ENCODE measurements at regions not wholly inside any gene's neighbourhood (a gene's known extent, or its start where the extent isn't known, plus 50 kb on each side); places are given as distances from the start of the nearest gene placed in this dataset.

GRCh38 chr5:84825606-84826005 lies 440.9 kb upstream of the EDIL3 start:
- DNase-seq: no peak
- ChIA-PET CTCF (no interaction called here), POLR2A (no interaction called here)
- Mint-ChIP-seq H3K27me3 (no peaks in the 10 kb centered on the region), H3K9me3 (peaks cover 12% of the 10 kb centered on the region), H3K4me3 (no peak overlapping the region), H3K27ac (no peak overlapping the region), H3K36me3 (no peaks in the 10 kb centered on the region), H3K4me1 (ENCODE audit: low read depth) (no peaks in the 10 kb centered on the region)
- intact Hi-C loops (cut with micrococcal nuclease): no loop called here

- intact Hi-C loops (cut with micrococcal nuclease): no loop called here
- H3K27ac Mint-ChIP-seq: no peak overlapping the region
- POLR2A ChIA-PET: no interaction called here
- no peaks in the 10 kb centered on the region for H3K4me1 Mint-ChIP-seq (ENCODE audit: low read depth)
- no peaks in the 10 kb centered on the region for H3K27me3 Mint-ChIP-seq
- H3K36me3 Mint-ChIP-seq: no peaks in the 10 kb centered on the region
- H3K9me3 Mint-ChIP-seq: peaks cover under 1% of the 10 kb centered on the region
- DNase-seq: no peak
- H3K4me3 Mint-ChIP-seq: no peak overlapping the region
- CTCF ChIA-PET: no interaction called here
These were observed 437.2 kb upstream of the EDIL3 start for GRCh38 chr5:84821924-84822323.

GRCh38 chr5:84817953-84818352 lies 433.3 kb upstream of the EDIL3 start:
- Mint-ChIP-seq H3K9me3 (peaks cover 2% of the 10 kb centered on the region), H3K27ac (no peak overlapping the region), H3K4me3 (no peak overlapping the region), H3K4me1 (ENCODE audit: low read depth) (no peaks in the 10 kb centered on the region), H3K27me3 (no peaks in the 10 kb centered on the region), H3K36me3 (no peaks in the 10 kb centered on the region)
- intact Hi-C loops (cut with micrococcal nuclease): no loop called here
- no peak for DNase-seq
- ChIA-PET CTCF (no interaction called here), POLR2A (no interaction called here)

- H3K36me3 Mint-ChIP-seq: no peaks in the 10 kb centered on the region
- H3K27ac Mint-ChIP-seq: no peak overlapping the region
- no peaks in the 10 kb centered on the region for H3K27me3 Mint-ChIP-seq
- no peaks in the 10 kb centered on the region for H3K4me1 Mint-ChIP-seq (ENCODE audit: low read depth)
- POLR2A ChIA-PET: no interaction called here
- intact Hi-C loops (cut with micrococcal nuclease): no loop called here
- CTCF ChIA-PET: no interaction called here
- no peak overlapping the region for H3K4me3 Mint-ChIP-seq
- no peak for DNase-seq
- peaks cover 2% of the 10 kb centered on the region for H3K9me3 Mint-ChIP-seq
These were observed 432.3 kb upstream of the EDIL3 start for GRCh38 chr5:84816746-84817547.

- POLR2A ChIA-PET: no interaction called here
- Mint-ChIP-seq H3K27ac (no peak overlapping the region), H3K27me3 (no peaks in the 10 kb centered on the region), H3K9me3 (peaks cover 4% of the 10 kb centered on the region), H3K4me3 (no peak overlapping the region), H3K36me3 (no peaks in the 10 kb centered on the region), H3K4me1 (ENCODE audit: low read depth) (no peaks in the 10 kb centered on the region)
- CTCF ChIA-PET: no interaction called here
- no peak for DNase-seq
- intact Hi-C loops (cut with micrococcal nuclease): no loop called here
These were observed 431.5 kb upstream of the EDIL3 start for GRCh38 chr5:84816160-84816559.

- Mint-ChIP-seq H3K27me3 (no peaks in the 10 kb centered on the region), H3K4me1 (ENCODE audit: low read depth) (no peaks in the 10 kb centered on the region), H3K36me3 (no peaks in the 10 kb centered on the region), H3K9me3 (peaks cover 6% of the 10 kb centered on the region), H3K4me3 (no peak overlapping the region), H3K27ac (no peak overlapping the region)
- POLR2A ChIA-PET: no interaction called here
- intact Hi-C loops (cut with micrococcal nuclease): no loop called here
- CTCF ChIA-PET: no interaction called here
- DNase-seq: no peak
These were observed 420.8 kb upstream of the EDIL3 start for GRCh38 chr5:84805473-84805872.

- no peak for DNase-seq
- Mint-ChIP-seq H3K27me3 (no peaks in the 10 kb centered on the region), H3K36me3 (no peaks in the 10 kb centered on the region), H3K4me3 (no peak overlapping the region), H3K9me3 (peaks cover 3% of the 10 kb centered on the region), H3K27ac (no peak overlapping the region), H3K4me1 (ENCODE audit: low read depth) (no peaks in the 10 kb centered on the region)
- ChIA-PET POLR2A (no interaction called here), CTCF (interaction anchor here (0.7 kb wide), 1 partner anchor 48 kb away, joined by 4 read pairs; no protein-coding TSS in a partner anchor)
- intact Hi-C loops (cut with micrococcal nuclease): no loop called here
These were observed 411.7 kb upstream of the EDIL3 start for GRCh38 chr5:84796399-84796798.

GRCh38 chr5:84794486-84795035 lies 409.9 kb upstream of the EDIL3 start:
- intact Hi-C loops (cut with micrococcal nuclease): no loop called here
- no peaks in the 10 kb centered on the region for H3K27me3 Mint-ChIP-seq
- no peak overlapping the region for H3K27ac Mint-ChIP-seq

GRCh38 chr5:84791730-84792129 lies 407.1 kb upstream of the EDIL3 start:
- CTCF ChIA-PET: no interaction called here
- no peak overlapping the region for H3K4me3 Mint-ChIP-seq
- peaks cover 11% of the 10 kb centered on the region for H3K9me3 Mint-ChIP-seq
- H3K36me3 Mint-ChIP-seq: no peaks in the 10 kb centered on the region
- H3K27ac Mint-ChIP-seq: no peak overlapping the region
- POLR2A ChIA-PET: no interaction called here
- no peak for DNase-seq
- H3K4me1 Mint-ChIP-seq (ENCODE audit: low read depth): no peaks in the 10 kb centered on the region
- H3K27me3 Mint-ChIP-seq: no peaks in the 10 kb centered on the region
- intact Hi-C loops (cut with micrococcal nuclease): no loop called here

More at GRCh38 chr5:84794486-84795035, 409.9 kb upstream of the EDIL3 start:
- Mint-ChIP-seq H3K4me1 (ENCODE audit: low read depth) (no peaks in the 10 kb centered on the region), H3K4me3 (no peak overlapping the region), H3K36me3 (no peaks in the 10 kb centered on the region), H3K9me3 (peaks cover 4% of the 10 kb centered on the region)
- CTCF ChIA-PET: no interaction called here
- DNase-seq: no peak
- POLR2A ChIA-PET: no interaction called here

GRCh38 chr5:84791138-84791537 lies 406.5 kb upstream of the EDIL3 start:
- POLR2A ChIA-PET: no interaction called here

GRCh38 chr5:84790406-84790805 lies 405.7 kb upstream of the EDIL3 start:
- ChIA-PET POLR2A (no interaction called here), CTCF (no interaction called here)
- no peak overlapping the region for H3K4me3 Mint-ChIP-seq
- no peaks in the 10 kb centered on the region for H3K4me1 Mint-ChIP-seq (ENCODE audit: low read depth)
- no peak overlapping the region for H3K27ac Mint-ChIP-seq
- no peaks in the 10 kb centered on the region for H3K27me3 Mint-ChIP-seq
- no peak for DNase-seq
- intact Hi-C loops (cut with micrococcal nuclease): no loop called here
- H3K36me3 Mint-ChIP-seq: no peaks in the 10 kb centered on the region
- peaks cover 9% of the 10 kb centered on the region for H3K9me3 Mint-ChIP-seq

More at GRCh38 chr5:84791138-84791537, 406.5 kb upstream of the EDIL3 start:
- Mint-ChIP-seq H3K27ac (no peak overlapping the region), H3K27me3 (no peaks in the 10 kb centered on the region), H3K4me1 (ENCODE audit: low read depth) (no peaks in the 10 kb centered on the region), H3K36me3 (no peaks in the 10 kb centered on the region), H3K9me3 (peaks cover 9% of the 10 kb centered on the region), H3K4me3 (no peak overlapping the region)
- CTCF ChIA-PET: no interaction called here
- intact Hi-C loops (cut with micrococcal nuclease): no loop called here
- DNase-seq: no peak

- intact Hi-C loops (cut with micrococcal nuclease): no loop called here
- no peaks in the 10 kb centered on the region for H3K9me3 Mint-ChIP-seq
- ChIA-PET CTCF (no interaction called here), POLR2A (no interaction called here)
- no peaks in the 10 kb centered on the region for H3K36me3 Mint-ChIP-seq
- DNase-seq: no peak
- H3K4me3 Mint-ChIP-seq: no peak overlapping the region
- H3K4me1 Mint-ChIP-seq (ENCODE audit: low read depth): no peaks in the 10 kb centered on the region
- H3K27me3 Mint-ChIP-seq: no peaks in the 10 kb centered on the region
- no peak overlapping the region for H3K27ac Mint-ChIP-seq
These were observed 398.3 kb upstream of the EDIL3 start for GRCh38 chr5:84783003-84783402.

GRCh38 chr5:84779186-84779585 lies 394.5 kb upstream of the EDIL3 start:
- Mint-ChIP-seq H3K27me3 (no peaks in the 10 kb centered on the region), H3K9me3 (no peaks in the 10 kb centered on the region), H3K4me3 (no peak overlapping the region), H3K36me3 (no peaks in the 10 kb centered on the region), H3K27ac (no peak overlapping the region), H3K4me1 (ENCODE audit: low read depth) (no peaks in the 10 kb centered on the region)
- intact Hi-C loops (cut with micrococcal nuclease): no loop called here
- POLR2A ChIA-PET: no interaction called here
- no peak for DNase-seq
- CTCF ChIA-PET: no interaction called here

All from activated CD4-positive, alpha-beta memory T cell treated with anti-CD3 and anti-CD28 coated beads for 36 hours (primary cell).